Astrocyte (in vitro differentiated cells and primary cell): ENCODE measurements at regions not wholly inside any gene's neighbourhood (a gene's known extent, or its start where the extent isn't known, plus 50 kb on each side); places are given as distances from the start of the nearest gene placed in this dataset.

Source experiments
- DNase-seq: peaks from one replicate; pipeline ENCODE4 v3.0.0-alpha.2; 2010; ENCODE audit warnings: low read depth
- FAIRE-seq: peaks from 2 replicates; lab custom pipeline; 2011; peaks lifted over from hg19 to GRCh38; lab: Jason Lieb, UNC
- H2AFZ ChIP-seq: 2 replicates; pipeline ENCODE4 v1.6.0; 2012; ENCODE audit warnings: low read depth, low read length, inconsistent platforms
- H3K27ac ChIP-seq: 2 replicates; pipeline ENCODE4 v1.5.1; 2011; ENCODE audit warnings: low read depth, low read length, inconsistent platforms
- H3K27me3 ChIP-seq: 2 replicates; pipeline ENCODE4 v1.6.0; 2011; ENCODE audit warnings: low read length, inconsistent platforms; ENCODE audit not compliant: insufficient read depth
- H3K36me3 ChIP-seq: 2 replicates; pipeline ENCODE4 v1.5.1; 2011; ENCODE audit warnings: low read length, inconsistent platforms; ENCODE audit not compliant: insufficient read depth
- H3K4me1 ChIP-seq: 2 replicates; pipeline ENCODE4 v1.5.1; 2011; ENCODE audit warnings: low read length, inconsistent platforms; ENCODE audit not compliant: insufficient read depth
- H3K4me2 ChIP-seq: 2 replicates; pipeline ENCODE4 v1.6.0; 2012; ENCODE audit warnings: low read length, inconsistent platforms
- H3K4me3 ChIP-seq: 2 replicates; pipeline ENCODE4 v1.5.1; 2011; ENCODE audit warnings: low read depth, mild to moderate bottlenecking, low read length, inconsistent platforms; ENCODE audit not compliant: insufficient read depth
- H3K79me2 ChIP-seq: 2 replicates; pipeline ENCODE4 v1.6.0; 2012; ENCODE audit warnings: mild to moderate bottlenecking, low read length, inconsistent platforms; ENCODE audit not compliant: insufficient read depth
- H3K9ac ChIP-seq: 2 replicates; pipeline ENCODE4 v1.6.0; 2012; ENCODE audit warnings: mild to moderate bottlenecking, low read length, inconsistent platforms
- H3K9me3 ChIP-seq: 2 replicates; pipeline ENCODE4 v1.5.1; 2012; ENCODE audit warnings: low read depth, mild to moderate bottlenecking, low read length, inconsistent platforms; ENCODE audit not compliant: insufficient read depth
- H4K20me1 ChIP-seq: 2 replicates; pipeline ENCODE4 v1.6.0; 2012; ENCODE audit warnings: low read length, inconsistent platforms; ENCODE audit not compliant: insufficient read depth
- H3K27ac Mint-ChIP-seq: one replicate; pipeline ENCODE4 v1.8.0; 2021; ENCODE audit warnings: mild to moderate bottlenecking, mixed read lengths; ENCODE audit not compliant: unreplicated experiment
- H3K27me3 Mint-ChIP-seq: one replicate; pipeline ENCODE4 v1.8.0; 2021; ENCODE audit warnings: low read depth, mixed read lengths; ENCODE audit not compliant: unreplicated experiment
- H3K36me3 Mint-ChIP-seq: one replicate; pipeline ENCODE4 v1.8.0; 2021; ENCODE audit warnings: low read depth, mixed read lengths; ENCODE audit not compliant: unreplicated experiment
- H3K4me1 Mint-ChIP-seq: one replicate; pipeline ENCODE4 v1.8.0; 2021; ENCODE audit warnings: low read depth, mixed read lengths; ENCODE audit not compliant: unreplicated experiment
- H3K4me3 Mint-ChIP-seq: one replicate; pipeline ENCODE4 v1.8.0; 2021; ENCODE audit warnings: mild to moderate bottlenecking, moderate library complexity, mixed read lengths; ENCODE audit not compliant: unreplicated experiment
- H3K9me3 Mint-ChIP-seq: one replicate; pipeline ENCODE4 v1.8.0; 2021; ENCODE audit warnings: mild to moderate bottlenecking, mixed read lengths; ENCODE audit not compliant: unreplicated experiment
- CTCF ChIP-seq: IDR thresholded peaks from 2 replicates; pipeline ENCODE4 v1.5.1; 2011; ENCODE audit warnings: low read depth, mild to moderate bottlenecking, inconsistent platforms, low read length, moderate library complexity; ENCODE audit not compliant: insufficient read depth
- EZH2 ChIP-seq: IDR thresholded peaks from 2 replicates; pipeline ENCODE4 v1.6.1; 2012; ENCODE audit warnings: mild to moderate bottlenecking, low read length, inconsistent platforms; ENCODE audit not compliant: insufficient read depth

DNA sequence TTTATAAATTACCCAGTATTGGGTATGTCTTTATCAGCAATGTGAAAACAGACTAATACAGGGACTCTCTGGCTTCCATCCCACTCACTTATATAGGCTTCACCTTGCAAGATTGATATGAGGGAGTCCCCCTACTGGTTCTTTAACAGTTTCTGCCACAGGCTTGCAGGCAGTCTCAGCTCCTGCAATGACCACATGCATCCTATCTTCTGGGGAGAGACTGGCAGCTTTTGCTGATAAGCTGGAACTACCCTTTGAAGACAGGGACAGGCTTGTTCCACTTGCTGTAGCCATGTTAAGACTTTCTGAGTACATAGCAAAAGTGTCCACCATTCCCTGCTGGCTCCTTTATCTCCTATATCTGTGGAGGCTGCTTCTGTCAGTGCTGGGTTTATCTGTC, 531.7 kb upstream of the FLRT2 start:
- H3K36me3 ChIP-seq: no peaks in the 10 kb centered on the region
- Mint-ChIP-seq H3K4me3 (no peak overlapping the region), H3K36me3 (no peaks in the 10 kb centered on the region), H3K9me3 (peaks cover 2% of the 10 kb centered on the region), H3K27me3 (no peaks in the 10 kb centered on the region), H3K4me1 (no peaks in the 10 kb centered on the region), H3K27ac (no peak overlapping the region)
- DNase-seq (no peak), FAIRE-seq (no peak)
- H3K4me1 ChIP-seq: no peaks in the 10 kb centered on the region
- no peak overlapping the region for H3K27ac ChIP-seq
- no peak overlapping the region for H3K4me3 ChIP-seq
- no peak overlapping the region for H3K9ac ChIP-seq
- H3K4me2 ChIP-seq: no peak overlapping the region
- H3K27me3 ChIP-seq: no peaks in the 10 kb centered on the region
- no peak overlapping the region for H2AFZ ChIP-seq
- no peaks in the 10 kb centered on the region for H4K20me1 ChIP-seq
- no peaks in the 10 kb centered on the region for H3K79me2 ChIP-seq
- TF ChIP-seq EZH2: no peak
- TF ChIP-seq CTCF: no peak
- no peaks in the 10 kb centered on the region for H3K9me3 ChIP-seq

DNA sequence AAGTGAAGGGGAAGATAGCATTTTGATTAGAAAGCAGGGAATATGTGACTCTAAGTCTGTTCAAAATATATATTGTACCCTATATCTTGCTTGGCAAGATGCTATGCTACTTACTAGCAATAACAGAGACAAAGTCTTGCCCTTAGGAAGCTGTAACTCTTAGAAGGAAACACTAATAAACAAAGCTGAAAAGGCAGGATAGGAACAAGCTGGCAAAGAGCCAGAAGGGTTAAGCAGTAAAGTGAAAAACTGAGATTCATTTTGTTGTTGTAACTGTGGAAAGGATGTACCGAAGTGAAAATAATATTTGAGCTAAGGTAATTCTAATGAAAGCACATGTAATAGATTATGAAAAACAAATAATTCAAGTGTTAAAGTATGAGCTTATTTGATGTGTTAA, 527.1 kb upstream of the FLRT2 start:
- Mint-ChIP-seq H3K27me3 (no peaks in the 10 kb centered on the region), H3K4me1 (no peaks in the 10 kb centered on the region), H3K4me3 (no peak overlapping the region), H3K27ac (no peak overlapping the region), H3K9me3 (peaks cover 2% of the 10 kb centered on the region), H3K36me3 (no peaks in the 10 kb centered on the region)
- no peaks in the 10 kb centered on the region for H3K4me1 ChIP-seq
- no peak for FAIRE-seq
- TF ChIP-seq CTCF (no peak), EZH2 (no peak)
- H3K4me2 ChIP-seq: no peak overlapping the region
- no peaks in the 10 kb centered on the region for H3K36me3 ChIP-seq
- no peak for DNase-seq
- no peaks in the 10 kb centered on the region for H3K9me3 ChIP-seq
- H2AFZ ChIP-seq: no peak overlapping the region
- H3K27me3 ChIP-seq: no peaks in the 10 kb centered on the region
- H3K79me2 ChIP-seq: no peaks in the 10 kb centered on the region
- no peak overlapping the region for H3K4me3 ChIP-seq
- no peaks in the 10 kb centered on the region for H4K20me1 ChIP-seq
- no peak overlapping the region for H3K27ac ChIP-seq
- no peak overlapping the region for H3K9ac ChIP-seq

DNA sequence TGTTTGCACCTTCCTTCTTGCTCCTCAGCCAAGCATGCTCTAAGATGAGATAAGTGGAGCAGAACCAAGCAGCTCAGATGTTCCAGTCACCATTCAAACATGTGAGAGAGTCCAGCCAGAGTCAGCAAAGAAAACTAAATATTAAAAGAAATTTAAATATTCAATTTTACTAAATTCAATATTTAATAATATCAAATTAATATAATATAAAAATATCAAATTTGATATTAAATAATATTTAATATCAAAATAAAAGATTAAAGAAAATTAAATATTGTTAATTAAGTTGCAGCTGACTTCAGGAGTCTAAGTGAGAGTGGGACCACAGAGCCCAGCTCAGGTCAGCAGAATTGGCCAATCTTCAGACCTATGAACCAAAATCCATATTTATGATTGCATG, 526.1 kb upstream of the FLRT2 start:
- H3K9me3 ChIP-seq: no peaks in the 10 kb centered on the region

More for the DNA sequence above, 526.1 kb upstream of the FLRT2 start:
- Mint-ChIP-seq H3K27me3 (no peaks in the 10 kb centered on the region), H3K4me3 (no peak overlapping the region), H3K36me3 (no peaks in the 10 kb centered on the region), H3K4me1 (no peaks in the 10 kb centered on the region), H3K9me3 (no peaks in the 10 kb centered on the region), H3K27ac (no peak overlapping the region)
- Histone ChIP-seq H3K4me2 (no peak overlapping the region), H3K4me3 (no peak overlapping the region), H3K27ac (no peak overlapping the region), H3K27me3 (no peaks in the 10 kb centered on the region), H3K4me1 (no peaks in the 10 kb centered on the region), H3K36me3 (no peaks in the 10 kb centered on the region), H2AFZ (no peak overlapping the region), H3K9ac (no peak overlapping the region), H4K20me1 (no peaks in the 10 kb centered on the region), H3K79me2 (no peaks in the 10 kb centered on the region)
- no peak for DNase-seq
- TF ChIP-seq CTCF (no peak), EZH2 (no peak)
- no peak for FAIRE-seq
